NCI-H69 (cell line): ENCODE measurements at regions not wholly inside any gene's neighbourhood (a gene's known extent, or its start where the extent isn't known, plus 50 kb on each side); places are given as distances from the start of the nearest gene placed in this dataset.
A peak's percentile ranks its signal among the peaks of the same experiment; 100 is the strongest.

Source experiments
- DNase-seq: peaks from one replicate; lab custom pipeline; 2025; lab: John Stamatoyannopoulos, UW

GRCh38 chr15:59953392-59953883 is 50.7 kb upstream of the FOXB1 start:
- peak; percentile 95 for DNase-seq

DNA sequence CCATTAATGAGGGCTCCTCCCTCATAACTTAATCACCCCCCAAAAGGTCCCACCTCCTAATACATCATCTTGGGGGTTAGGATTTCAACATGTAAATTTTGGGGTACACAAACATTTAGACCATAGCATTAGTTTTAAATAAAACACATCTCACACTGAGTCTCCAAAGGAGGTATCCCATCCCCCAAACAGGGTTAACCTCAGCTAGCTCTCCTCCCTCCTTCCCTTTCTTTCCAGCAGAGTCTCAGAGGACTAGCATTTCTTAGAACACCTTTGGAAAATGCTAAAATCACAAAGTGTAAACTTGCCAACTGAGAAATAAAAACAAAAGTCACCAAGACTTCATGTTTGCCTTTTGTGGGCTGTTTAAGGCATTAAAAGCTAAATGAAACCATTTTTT is 51.2 kb upstream of the FOXB1 start:
- no peak for DNase-seq

DNA sequence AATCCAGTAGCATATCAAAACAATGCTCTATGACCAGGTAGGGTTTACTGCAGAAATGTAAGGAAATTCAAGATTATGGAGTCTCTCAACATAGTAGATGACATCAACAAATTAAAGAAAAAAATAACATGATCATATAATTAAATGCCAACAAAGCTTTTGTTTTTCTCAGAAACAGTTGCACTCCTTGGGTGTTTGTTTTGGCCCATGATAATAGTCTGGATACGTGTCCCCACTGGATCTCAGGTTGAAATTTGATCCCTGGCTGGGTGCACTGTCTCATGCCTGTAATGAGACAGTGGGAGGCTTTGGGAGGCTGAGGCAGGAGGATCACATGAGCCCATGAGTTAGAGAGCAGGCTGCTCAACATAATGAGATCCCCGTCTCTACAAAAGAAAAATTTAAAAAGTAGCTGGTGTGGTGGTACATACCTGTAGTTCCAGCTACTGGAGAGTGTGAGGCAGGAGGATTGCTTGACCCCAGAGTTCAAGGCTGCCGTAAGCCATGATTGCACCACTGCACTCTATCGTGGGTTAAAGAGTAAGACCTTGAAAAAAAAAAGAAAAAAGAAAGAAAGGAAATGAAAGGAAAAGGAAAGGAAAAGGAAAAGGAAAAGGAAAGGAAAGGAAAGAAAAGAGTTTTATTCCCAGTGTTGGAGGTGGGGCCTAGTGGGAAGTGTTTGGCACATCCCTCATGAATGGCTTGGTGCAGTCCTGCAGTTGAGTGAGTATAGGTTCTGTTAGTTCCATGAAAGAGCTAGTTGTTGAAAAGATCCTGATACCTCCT is 53.3 kb upstream of the FOXB1 start:
- DNase-seq = peak; percentile 56

DNA sequence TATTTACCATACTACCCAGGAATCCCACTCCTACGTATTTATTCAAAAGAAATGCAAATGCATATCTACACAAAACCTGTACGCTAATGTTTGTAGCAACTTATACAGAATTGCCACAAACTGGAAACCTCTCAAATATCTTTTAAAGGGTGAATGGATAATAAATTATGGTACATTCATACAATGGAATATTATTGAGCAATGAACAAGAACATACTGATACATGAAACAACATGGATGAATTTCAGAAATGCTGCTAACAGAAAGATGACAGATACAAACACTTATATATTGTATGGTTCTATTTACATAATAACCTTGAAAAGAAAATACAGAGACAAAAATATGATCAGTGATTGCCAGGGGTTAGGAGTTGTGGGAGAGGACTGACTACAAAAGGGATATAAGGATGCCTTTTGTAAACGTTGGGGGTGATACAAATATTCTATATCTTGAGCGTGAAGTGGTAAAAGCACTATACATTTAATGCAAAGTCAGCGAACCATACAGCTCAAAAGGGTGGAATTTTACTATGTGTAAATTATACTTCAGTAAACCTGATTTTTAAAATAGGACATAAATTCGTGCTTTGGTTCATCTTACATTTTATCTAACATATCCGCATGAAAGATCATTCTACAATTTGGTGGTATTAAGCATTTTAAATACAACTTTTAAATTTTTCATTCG is 55.0 kb upstream of the FOXB1 start:
- DNase-seq = no peak

DNA sequence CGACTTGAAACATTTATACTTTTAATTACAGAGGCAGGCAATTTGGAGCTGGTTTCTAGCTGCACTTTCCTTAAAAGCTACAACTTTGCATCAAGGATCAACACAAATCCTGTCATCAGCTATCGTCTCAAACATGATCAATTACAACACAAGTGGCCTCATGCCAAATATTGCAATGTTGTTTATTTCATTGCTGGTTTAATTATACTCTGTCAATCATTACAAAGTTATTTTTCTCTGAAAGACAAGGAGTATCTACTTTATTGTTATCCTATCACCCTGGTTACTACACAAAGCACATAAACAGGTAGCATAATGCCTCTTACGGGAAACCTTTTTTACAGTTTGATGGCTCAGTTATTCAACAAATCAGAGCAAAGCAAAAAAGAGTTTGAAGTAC is 58.0 kb upstream of the FOXB1 start:
- no peak for DNase-seq

GRCh38 chr15:59945036-59945435 is 59.1 kb upstream of the FOXB1 start:
- DNase-seq = no peak

DNA sequence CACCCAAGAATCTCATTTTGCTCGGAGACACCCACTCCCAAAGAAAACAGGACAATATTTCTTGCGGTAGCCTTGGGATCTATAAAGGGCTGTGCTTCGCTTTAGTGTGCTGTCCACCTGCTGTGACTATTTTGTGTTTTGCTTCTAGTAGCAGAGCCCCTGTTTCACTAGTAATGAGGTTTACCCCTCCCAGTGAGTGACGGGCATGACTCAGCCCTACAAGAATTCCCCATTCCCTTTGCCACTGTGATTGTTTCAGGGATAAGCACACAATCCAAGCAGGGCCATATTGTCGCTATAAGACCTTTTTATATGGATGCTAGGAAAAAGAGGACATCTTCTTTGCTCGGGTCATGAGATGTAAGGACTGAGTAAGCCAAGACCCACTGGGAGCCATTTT is 62.5 kb upstream of the FOXB1 start:
- no peak for DNase-seq

GRCh38 chr15:59940928-59941327 is 63.2 kb upstream of the FOXB1 start:
- no peak for DNase-seq

- DNase-seq = no peak
These were observed 63.7 kb upstream of the FOXB1 start for GRCh38 chr15:59940456-59940855.

DNA sequence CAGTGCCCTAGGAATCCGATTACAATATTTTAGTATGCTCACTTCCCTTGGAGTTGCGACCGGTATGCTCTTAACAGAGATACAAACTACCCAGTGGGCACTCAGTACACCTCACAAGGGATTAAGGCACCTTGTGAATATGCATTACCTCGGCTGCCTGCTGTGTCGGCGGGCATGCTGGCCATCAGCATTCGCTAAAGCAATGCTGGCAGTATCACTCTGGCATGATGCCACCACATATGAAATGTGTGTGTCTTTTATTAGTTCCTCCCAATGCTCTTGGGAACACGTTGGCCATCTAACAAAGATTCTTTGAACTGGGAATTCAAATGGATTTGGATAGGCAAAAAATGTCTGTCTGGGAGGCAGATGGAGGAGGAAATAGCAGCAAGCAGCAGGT is 67.4 kb upstream of the FOXB1 start:
- peak; percentile 88 for DNase-seq

DNA sequence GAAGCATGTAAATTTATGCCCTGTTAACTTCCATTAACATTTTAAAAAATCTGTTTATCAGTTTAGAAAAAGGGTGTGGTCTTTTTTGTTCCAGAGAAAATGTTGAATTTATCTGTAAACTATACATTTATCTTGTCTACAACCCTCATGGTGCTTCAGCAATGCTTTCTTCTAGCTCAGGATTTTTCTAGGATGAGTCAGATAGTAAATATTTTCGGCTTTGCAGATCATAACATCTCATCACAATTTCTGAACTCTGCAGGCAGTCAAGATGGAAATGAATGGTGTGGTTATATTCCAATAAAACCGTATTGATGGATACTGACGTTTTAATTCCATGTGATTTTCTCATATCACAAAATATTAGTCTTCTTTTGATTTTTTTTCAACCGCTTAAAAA is 70.5 kb upstream of the FOXB1 start:
- no peak for DNase-seq

GRCh38 chr15:59931646-59932261 is 72.4 kb upstream of the FOXB1 start:
- peak; percentile 76 for DNase-seq

- DNase-seq = no peak
These were observed 79.1 kb upstream of the FOXB1 start for GRCh38 chr15:59924812-59925522.

DNA sequence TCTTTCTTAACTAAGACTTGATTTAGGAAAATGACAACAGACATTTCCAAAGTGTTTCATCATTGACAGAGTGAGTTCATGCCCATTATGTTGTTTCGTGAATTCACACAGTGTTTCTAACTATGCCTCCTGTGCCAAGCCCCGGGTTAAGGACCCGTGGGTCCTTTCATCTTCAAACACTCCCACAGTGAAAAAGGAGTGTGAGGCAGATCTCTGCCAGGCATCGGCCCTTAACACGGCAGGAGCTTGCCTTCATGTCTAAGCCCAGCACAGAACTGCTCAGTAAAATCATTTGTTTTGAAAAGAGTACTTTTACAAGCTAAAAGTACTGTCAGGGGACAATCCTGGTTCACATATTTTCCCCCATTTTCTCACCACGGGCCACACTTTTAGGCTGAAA is 80.0 kb upstream of the FOXB1 start:
- DNase-seq = no peak

DNA sequence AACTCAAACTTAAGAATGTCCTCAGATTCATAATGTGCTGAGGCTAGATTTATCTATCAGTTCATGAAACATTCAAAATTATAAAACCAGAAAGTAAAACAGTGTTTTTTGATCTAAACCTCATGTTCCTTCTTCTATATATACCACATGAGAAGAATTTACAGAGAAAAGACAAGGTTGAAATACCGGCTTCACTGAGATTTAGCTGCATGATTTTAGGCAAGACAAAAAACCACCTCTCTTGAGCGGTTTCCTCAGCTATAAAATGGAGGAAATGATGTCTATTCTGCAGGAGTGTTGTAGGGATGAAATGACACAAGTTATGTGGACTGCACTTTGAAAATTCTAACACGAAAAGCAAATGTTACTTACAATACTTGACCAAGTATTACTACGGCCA is 80.6 kb upstream of the FOXB1 start:
- DNase-seq = no peak

- no peak for DNase-seq
These were observed 84.8 kb upstream of the FOXB1 start for GRCh38 chr15:59918994-59919951.

GRCh38 chr15:59917504-59918157 is 86.5 kb upstream of the FOXB1 start:
- peak; percentile 91 for DNase-seq

- DNase-seq = no peak
These were observed 98.1 kb upstream of the FOXB1 start for GRCh38 chr15:59906046-59906445.

DNA sequence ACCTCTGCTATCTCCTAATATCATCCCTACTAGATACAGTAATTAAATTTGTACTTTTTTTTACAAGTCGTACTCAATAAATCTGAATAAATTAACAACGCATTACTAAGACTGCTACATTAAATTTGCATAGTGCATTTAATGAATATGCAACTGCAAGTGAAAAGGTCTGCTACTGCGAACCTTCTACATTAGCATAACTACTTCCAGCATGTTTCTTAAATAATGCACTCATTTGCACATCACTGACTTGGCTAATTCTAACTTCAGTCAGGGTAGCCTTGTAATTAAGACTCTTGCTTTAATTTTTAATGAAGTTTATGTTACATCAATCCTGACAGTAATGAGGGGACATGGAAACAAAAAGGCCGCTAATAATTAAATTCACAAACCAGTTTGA is 98.9 kb upstream of the FOXB1 start:
- DNase-seq = no peak

DNA sequence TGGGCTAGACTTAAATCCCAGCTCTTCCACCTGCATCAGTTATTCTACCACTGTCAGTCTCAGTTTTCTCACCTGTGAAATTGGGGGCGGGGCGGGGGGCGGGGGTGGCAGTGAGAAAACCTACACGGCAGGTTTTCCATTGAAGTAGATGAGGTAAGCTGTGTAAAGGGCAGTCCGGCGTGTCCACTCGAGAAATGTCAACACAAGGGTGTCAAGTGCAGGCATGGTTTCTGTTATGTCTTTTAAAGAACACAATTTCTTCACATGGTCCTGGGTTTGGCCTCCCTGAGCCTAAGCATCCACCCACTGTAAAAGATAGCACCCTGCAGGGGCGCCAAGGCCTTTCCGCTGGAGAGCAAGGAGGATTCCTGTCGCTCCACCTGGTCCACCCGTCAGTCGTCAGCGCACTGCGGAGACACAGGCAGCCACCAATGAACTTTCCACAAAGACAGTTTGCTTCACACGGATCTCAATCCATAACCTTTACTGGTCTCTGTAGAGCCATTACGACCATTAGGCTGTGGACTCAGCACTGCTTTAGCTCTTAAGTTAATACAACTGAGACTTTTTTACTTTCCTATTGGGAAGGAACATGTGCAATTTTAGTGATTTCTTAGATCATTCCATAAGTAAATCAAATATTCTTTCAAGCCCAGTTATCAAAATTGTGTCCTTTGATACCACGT is 99.5 kb upstream of the FOXB1 start:
- DNase-seq = no peak
